Cardiac muscle cell (in vitro differentiated cells and primary cell): ENCODE measurements at regions not wholly inside any gene's neighbourhood (a gene's known extent, or its start where the extent isn't known, plus 50 kb on each side); places are given as distances from the start of the nearest gene placed in this dataset.
A peak's percentile ranks its signal among the peaks of the same experiment; 100 is the strongest.
"Not testable (repeated sequence)": the region's sequence is repeated elsewhere in the genome, so short reads cannot be mapped to it uniquely, and the experiment has no call there.

Experiments used
- DNase-seq, 2 donors: peaks; one replicate each; pipeline versions ENCODE4 v3.0.0 to v3.0.0-alpha.2; 2010 to 2017; ENCODE audit warnings: low read depth in 1 of 2, low spot score in 1 of 2
- H3K27ac ChIP-seq: fragments of 200-600 bp; sonication (generic); 2 replicates; pipeline ENCODE4 v1.5.1; 2016
- H3K27me3 ChIP-seq: fragments of 200-600 bp; sonication (generic); 2 replicates; pipeline ENCODE4 v1.6.0; 2016; ENCODE audit warnings: control low read depth
- H3K36me3 ChIP-seq: fragments of 200-600 bp; sonication (generic); 2 replicates; pipeline ENCODE4 v1.5.1; 2016; ENCODE audit warnings: control low read depth
- H3K4me1 ChIP-seq: fragments of 200-600 bp; sonication (generic); 2 replicates; pipeline ENCODE4 v1.8.1; 2017; ENCODE audit warnings: low read depth, mild to moderate bottlenecking, mixed run types
- H3K4me3 ChIP-seq: fragments of 200-600 bp; sonication (generic); 2 replicates; pipeline ENCODE4 v1.5.1; 2016; ENCODE audit warnings: mild to moderate bottlenecking
- H3K9me3 ChIP-seq: fragments of 200-600 bp; sonication (generic); 2 replicates; pipeline ENCODE4 v1.5.1; 2017; ENCODE audit warnings: low read depth, mild to moderate bottlenecking, control low read depth
- CTCF ChIP-seq: IDR thresholded peaks from 2 replicates; pipeline ENCODE4 v1.5.1; 2012; ENCODE audit warnings: low read depth, mild to moderate bottlenecking, low read length

GRCh38 chr12:54105809-54106208, 52.2 kb downstream of the HOXC4 start:
- H3K27ac ChIP-seq, H3K36me3 ChIP-seq, H3K4me3 ChIP-seq, H3K9me3 ChIP-seq, H3K4me1 ChIP-seq, DNase-seq: not testable (repeated sequence)
- peaks cover 99% of the 10 kb centered on the region for H3K27me3 ChIP-seq

GRCh38 chr12:54106252-54106651, 52.6 kb downstream of the HOXC4 start:
- DNase-seq, H3K4me1 ChIP-seq, H3K36me3 ChIP-seq, H3K4me3 ChIP-seq, H3K27ac ChIP-seq, H3K9me3 ChIP-seq: not testable (repeated sequence)
- H3K27me3 ChIP-seq, result peaks cover 99% of the 10 kb centered on the region

- H3K4me1 ChIP-seq, DNase-seq, H3K9me3 ChIP-seq, H3K36me3 ChIP-seq, H3K27ac ChIP-seq, H3K4me3 ChIP-seq: not testable (repeated sequence)
- peaks cover 99% of the 10 kb centered on the region for H3K27me3 ChIP-seq
Measured at GRCh38 chr12:54106803-54107579, 53.4 kb downstream of the HOXC4 start.

GRCh38 chr12:54112336-54112735, 58.7 kb downstream of the HOXC4 start:
- H3K4me3 ChIP-seq, H3K9me3 ChIP-seq, H3K36me3 ChIP-seq, H3K4me1 ChIP-seq, H3K27ac ChIP-seq, DNase-seq: not testable (repeated sequence)
- H3K27me3 ChIP-seq, result peaks cover 99% of the 10 kb centered on the region

- H3K27me3 ChIP-seq, result peaks cover 100% of the 10 kb centered on the region
- not testable (repeated sequence) for H3K4me1 ChIP-seq, H3K36me3 ChIP-seq, H3K27ac ChIP-seq, DNase-seq, H3K4me3 ChIP-seq, H3K9me3 ChIP-seq
Measured at GRCh38 chr12:54116055-54116454, 62.4 kb downstream of the HOXC4 start.

- DNase-seq, H3K4me1 ChIP-seq, H3K27ac ChIP-seq, H3K36me3 ChIP-seq, H3K4me3 ChIP-seq, H3K9me3 ChIP-seq: not testable (repeated sequence)
- H3K27me3 ChIP-seq, result peaks cover 100% of the 10 kb centered on the region
Measured at GRCh38 chr12:54117392-54117791, 63.8 kb downstream of the HOXC4 start.

GRCh38 chr12:54119082-54119481, 65.4 kb downstream of the HOXC4 start:
- not testable (repeated sequence) for H3K27ac ChIP-seq, DNase-seq, H3K4me3 ChIP-seq, H3K9me3 ChIP-seq, H3K4me1 ChIP-seq, H3K36me3 ChIP-seq
- peaks cover 100% of the 10 kb centered on the region for H3K27me3 ChIP-seq

GRCh38 chr12:54123981-54124380, 64.8 kb downstream of the SMUG1 start:
- not testable (repeated sequence) for DNase-seq, H3K9me3 ChIP-seq, H3K4me3 ChIP-seq, H3K36me3 ChIP-seq, H3K27ac ChIP-seq, H3K4me1 ChIP-seq
- H3K27me3 ChIP-seq, result peaks cover 100% of the 10 kb centered on the region

- not testable (repeated sequence) for DNase-seq, H3K4me1 ChIP-seq, H3K27ac ChIP-seq, H3K9me3 ChIP-seq, H3K36me3 ChIP-seq
- peaks cover 100% of the 10 kb centered on the region for H3K27me3 ChIP-seq
- peak overlapping the region; percentile 31 for H3K4me3 ChIP-seq
Measured at GRCh38 chr12:54125708-54126028, 63.1 kb downstream of the SMUG1 start.

GRCh38 chr12:54126029-54126695, 62.6 kb downstream of the SMUG1 start:
- Histone ChIP-seq H3K36me3 (no peaks in the 10 kb centered on the region), H3K27ac (no peak overlapping the region), H3K4me3 (peak overlapping the region; percentile 31), H3K27me3 (peaks cover 100% of the 10 kb centered on the region), H3K9me3 (no peaks in the 10 kb centered on the region), H3K4me1 (peaks cover 5% of the 10 kb centered on the region)
- DNase-seq, result no peak
- TF ChIP-seq CTCF, result no peak
